C4-2B (cell line): ENCODE measurements at regions not wholly inside any gene's neighbourhood (a gene's known extent, or its start where the extent isn't known, plus 50 kb on each side); places are given as distances from the start of the nearest gene placed in this dataset.

Source experiments
- H3K27ac ChIP-seq: fragments of 450-650 bp; 2 replicates; pipeline ENCODE4 v1.5.1; 2017
- CTCF ChIP-seq: fragments of 450-650 bp; conservative IDR thresholded peaks from 2 replicates; pipeline ENCODE4 v1.5.1; 2017; ENCODE audit warnings: mild to moderate bottlenecking
- ZFX ChIP-seq: fragments of 450-650 bp; IDR thresholded peaks from 2 replicates; pipeline ENCODE4 v1.6.1; 2017

GRCh38 chr4:174122705-174123104 lies 160.8 kb downstream of the FBXO8 start:
- TF ChIP-seq CTCF: no peak
- no peak overlapping the region for H3K27ac ChIP-seq

GRCh38 chr4:174120446-174121295 lies 162.8 kb downstream of the FBXO8 start:
- no peak overlapping the region for H3K27ac ChIP-seq
- TF ChIP-seq ZFX (no peak), CTCF (peak; percentile 72)

GRCh38 chr4:174119830-174120229 lies 163.6 kb downstream of the FBXO8 start:
- no peak overlapping the region for H3K27ac ChIP-seq
- no peak for TF ChIP-seq CTCF
- TF ChIP-seq ZFX: no peak

GRCh38 chr4:174119051-174119450 lies 164.4 kb downstream of the FBXO8 start:
- TF ChIP-seq ZFX (no peak), CTCF (no peak)
- H3K27ac ChIP-seq: no peak overlapping the region

- no peak overlapping the region for H3K27ac ChIP-seq
- TF ChIP-seq CTCF (no peak), ZFX (no peak)
Measured at GRCh38 chr4:174118171-174118570, 165.3 kb downstream of the FBXO8 start.

- TF ChIP-seq CTCF (no peak), ZFX (no peak)
- no peak overlapping the region for H3K27ac ChIP-seq
Measured at GRCh38 chr4:174117445-174117844, 166.0 kb downstream of the FBXO8 start.

GRCh38 chr4:174116021-174116420 lies 167.4 kb downstream of the FBXO8 start:
- TF ChIP-seq ZFX: no peak
- no peak overlapping the region for H3K27ac ChIP-seq

- TF ChIP-seq CTCF: no peak
- no peak for TF ChIP-seq ZFX
- H3K27ac ChIP-seq: no peak overlapping the region
Measured at GRCh38 chr4:174111422-174111821, 172.0 kb downstream of the FBXO8 start.
